PC-3 (cell line): ENCODE measurements at regions not wholly inside any gene's neighbourhood (a gene's known extent, or its start where the extent isn't known, plus 50 kb on each side); places are given as distances from the start of the nearest gene placed in this dataset.

Source experiments
- ATAC-seq: fragments of 200-7000 bp; cut with Tn5 transposase; 2 replicates; pipeline ENCODE4 v1.9.1; 2020; ENCODE audit warnings: mild to moderate bottlenecking, moderate library complexity
- BruUV-seq: library from RNA; stranded (reverse); fragments of 400-500 nt; replicated peaks from 2 replicates; lab custom pipeline; 2021; lab: Mats Ljungman, UMichigan
- CTCF ChIA-PET: fragments of 300-600 bp; sonication (Branson Sonifier 250); formaldehyde crosslinking; loops from one replicate; lab custom pipeline; 2022; ENCODE audit warnings: antibody characterized with exemption; lab: Charles Lee
- POLR2A ChIA-PET: fragments of 300-600 bp; sonication (Branson Sonifier 250); formaldehyde crosslinking; loops from one replicate; lab custom pipeline; 2022; ENCODE audit warnings: antibody characterized with exemption; ENCODE audit not compliant: unreplicated experiment; lab: Charles Lee
- DNase-seq: peaks from one replicate; pipeline ENCODE4 v3.0.0-alpha.2; 2015
- H2AFZ ChIP-seq: fragments of 300-600 bp; sonication (generic); 2 replicates; pipeline ENCODE4 v1.6.0; 2016; ENCODE audit warnings: antibody characterized with exemption, low read length
- H3F3A ChIP-seq: fragments of 300-600 bp; sonication (generic); one replicate; pipeline ENCODE4 v1.6.0; 2017; ENCODE audit warnings: antibody characterized with exemption, low read length, control low read depth, mild to moderate bottlenecking; ENCODE audit not compliant: unreplicated experiment
- H3K27ac ChIP-seq: fragments of 300-600 bp; sonication (generic); 2 replicates; pipeline ENCODE4 v1.5.1; 2016; ENCODE audit warnings: mild to moderate bottlenecking, low read length
- H3K27me3 ChIP-seq: fragments of 300-600 bp; sonication (generic); 2 replicates; pipeline ENCODE4 v1.6.1; 2016; ENCODE audit warnings: low read length, mixed read lengths
- H3K36me3 ChIP-seq: fragments of 300-600 bp; sonication (generic); 2 replicates; pipeline ENCODE4 v1.6.1; 2016; ENCODE audit warnings: low read depth, mixed run types, low read length, mixed read lengths
- H3K4me1 ChIP-seq: fragments of 300-600 bp; sonication (generic); 2 replicates; pipeline ENCODE4 v1.5.1; 2016; ENCODE audit warnings: low read length; ENCODE audit not compliant: insufficient read depth
- H3K4me2 ChIP-seq: fragments of 300-600 bp; sonication (generic); 2 replicates; pipeline ENCODE4 v1.6.0; 2016; ENCODE audit warnings: low read length
- H3K4me3 ChIP-seq: fragments of 300-600 bp; sonication (generic); 2 replicates; pipeline ENCODE4 v1.5.1; 2016; ENCODE audit warnings: mild to moderate bottlenecking, low read length, mixed read lengths
- H3K79me2 ChIP-seq: fragments of 300-600 bp; sonication (generic); 2 replicates; pipeline ENCODE4 v1.6.1; 2017; ENCODE audit warnings: low read length, mixed read lengths
- H3K9ac ChIP-seq: fragments of 300-600 bp; sonication (generic); 2 replicates; pipeline ENCODE4 v1.6.0; 2016; ENCODE audit warnings: mild to moderate bottlenecking, low read length
- H3K9me2 ChIP-seq: fragments of 300-600 bp; sonication (generic); replicated peaks from 2 replicates; pipeline ENCODE4 v1.6.1; 2016; ENCODE audit warnings: mixed run types, low read length, mixed read lengths
- H3K9me3 ChIP-seq: fragments of 300-600 bp; sonication (generic); 2 replicates; pipeline ENCODE4 v1.6.1; 2016; ENCODE audit warnings: low read length, mixed read lengths
- H4K20me1 ChIP-seq: fragments of 300-600 bp; sonication (generic); 2 replicates; pipeline ENCODE4 v1.6.1; 2016; ENCODE audit warnings: low read length, mixed read lengths
- CTCF ChIP-seq: fragments of 300-600 bp; sonication (generic); conservative IDR thresholded peaks from 2 replicates; pipeline ENCODE4 v1.5.1; 2017; ENCODE audit warnings: antibody characterized with exemption, low read depth, mild to moderate bottlenecking, low read length
- EZH2 ChIP-seq: fragments of 300-600 bp; sonication (generic); IDR thresholded peaks from one replicate; pipeline ENCODE4 v1.6.1; 2017; ENCODE audit warnings: antibody characterized with exemption, mild to moderate bottlenecking, low read length; ENCODE audit not compliant: unreplicated experiment
- EZH2phosphoT487 ChIP-seq: fragments of 300-600 bp; sonication (generic); IDR thresholded peaks from 2 replicates; pipeline ENCODE4 v1.6.1; 2018; ENCODE audit warnings: mild to moderate bottlenecking, antibody characterized with exemption, low read length, borderline replicate concordance
- intact Hi-C: fragments of 100-400 bp; cut with micrococcal nuclease; formaldehyde crosslinking; loops from 2 replicates; pipeline ENCODE4 v1.9.0; 2023

GRCh38 chr5:26023361-26023760 lies 1015.0 kb downstream of the CDH9 start:
- BruUV-seq, result no TSS peak
- Histone ChIP-seq H3K4me1 (no peaks in the 10 kb centered on the region), H4K20me1 (no peaks in the 10 kb centered on the region), H3F3A (no peaks in the 10 kb centered on the region), H3K9me2 (no peaks in the 10 kb centered on the region), H3K9me3 (no peaks in the 10 kb centered on the region), H3K27me3 (no peaks in the 10 kb centered on the region), H3K36me3 (no peaks in the 10 kb centered on the region), H2AFZ (peak overlapping the region; percentile 14; the same call in 1 of the 2 replicates), H3K9ac (no peak overlapping the region), H3K27ac (no peak overlapping the region), H3K4me2 (no peak overlapping the region), H3K79me2 (no peaks in the 10 kb centered on the region), H3K4me3 (no peak overlapping the region)
- ChIA-PET CTCF (interaction anchor here (1.6 kb wide), 1 partner anchor 677 kb away, joined by 4 read pairs; no protein-coding TSS in a partner anchor), POLR2A (no interaction called here)
- intact Hi-C loops, result loop anchor here (5.0 kb wide), 1 partner anchor 459 kb away; no protein-coding TSS in a partner anchor
- ATAC-seq, result no peak
- no peak for DNase-seq
- TF ChIP-seq EZH2 (no peak), EZH2phosphoT487 (no peak), CTCF (no peak)

GRCh38 chr5:26014206-26014605 lies 1024.2 kb downstream of the CDH9 start:
- Histone ChIP-seq H3K27me3 (no peaks in the 10 kb centered on the region), H3F3A (no peaks in the 10 kb centered on the region), H3K4me1 (no peaks in the 10 kb centered on the region), H3K4me2 (no peak overlapping the region), H3K9ac (no peak overlapping the region), H4K20me1 (no peaks in the 10 kb centered on the region), H3K36me3 (no peaks in the 10 kb centered on the region), H3K79me2 (no peaks in the 10 kb centered on the region), H3K27ac (no peak overlapping the region), H3K9me3 (no peaks in the 10 kb centered on the region), H2AFZ (no peak overlapping the region), H3K9me2 (no peaks in the 10 kb centered on the region), H3K4me3 (no peak overlapping the region)
- ATAC-seq (no peak), DNase-seq (no peak)
- POLR2A ChIA-PET, result no interaction called here
- CTCF ChIA-PET, result no interaction called here
- TF ChIP-seq CTCF, result no peak
- TF ChIP-seq EZH2phosphoT487, result no peak
- TF ChIP-seq EZH2, result no peak
- intact Hi-C loops, result no loop called here
- BruUV-seq, result no TSS peak

- TF ChIP-seq CTCF (no peak), EZH2 (no peak), EZH2phosphoT487 (no peak)
- no TSS peak for BruUV-seq
- DNase-seq, result no peak
- intact Hi-C loops, result no loop called here
- Histone ChIP-seq H4K20me1 (no peaks in the 10 kb centered on the region), H3K4me2 (no peak overlapping the region), H3K4me1 (no peaks in the 10 kb centered on the region), H3K36me3 (no peaks in the 10 kb centered on the region), H3K4me3 (no peak overlapping the region), H3K27ac (no peak overlapping the region), H3K9me2 (no peaks in the 10 kb centered on the region), H3K27me3 (no peaks in the 10 kb centered on the region), H3K9ac (no peak overlapping the region), H2AFZ (no peak overlapping the region), H3F3A (no peaks in the 10 kb centered on the region), H3K79me2 (no peaks in the 10 kb centered on the region), H3K9me3 (no peaks in the 10 kb centered on the region)
- ATAC-seq, result no peak
- ChIA-PET POLR2A (no interaction called here), CTCF (no interaction called here)
These were observed 1026.3 kb downstream of the CDH9 start for GRCh38 chr5:26012078-26012477.
